ENCODE measurements at regions not wholly inside any gene's neighbourhood (a gene's known extent, or its start where the extent isn't known, plus 50 kb on each side); places are given as distances from the start of the nearest gene placed in this dataset.

- no peak for TF ChIP-seq EZH2phosphoT487 (IDR thresholded peaks at IDR 0.05; ENCODE audit: borderline replicate concordance, low read length)
- no peak for TF ChIP-seq CTCF (IDR thresholded peaks at IDR 0.05; ENCODE audit: low read depth, low read length, poor library complexity, severe bottlenecking)
Observed at GRCh38 chr1:30198451-30198760, 525.0 kb downstream of the MATN1 start.
